ENCODE measurements at regions not wholly inside any gene's neighbourhood (a gene's known extent, or its start where the extent isn't known, plus 50 kb on each side); places are given as distances from the start of the nearest gene placed in this dataset.

- no peak for DNase-seq
These were observed 729.7 kb upstream of the ID2 start for GRCh38 chr2:7952046-7952745.

DNA sequence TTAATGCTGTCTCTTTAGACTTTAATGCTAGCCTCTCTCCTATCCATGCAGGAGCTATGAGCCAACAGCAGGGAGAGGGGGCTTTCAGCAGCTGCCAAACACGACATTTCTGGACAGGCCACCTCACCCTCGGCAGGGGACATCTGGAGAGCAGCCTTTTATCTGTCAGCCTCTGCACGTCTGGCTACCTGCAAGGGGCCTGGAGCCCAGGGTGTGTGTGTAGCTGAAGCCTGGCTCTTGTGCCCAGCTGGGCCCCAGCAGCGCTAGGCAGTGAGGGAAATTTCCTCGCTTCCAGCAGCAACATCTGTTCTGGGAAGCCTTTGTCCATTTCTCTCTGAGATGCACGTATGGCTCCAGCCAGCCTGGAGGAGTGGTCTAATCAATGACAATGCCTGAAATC is 728.7 kb upstream of the ID2 start:
- no peak for DNase-seq

GRCh38 chr2:7954234-7954633 is 727.6 kb upstream of the ID2 start:
- no peak for DNase-seq

GRCh38 chr2:7956126-7956689 is 725.6 kb upstream of the ID2 start:
- no peak for DNase-seq

GRCh38 chr2:7961550-7961949 is 720.3 kb upstream of the ID2 start:
- DNase-seq: no peak

DNA sequence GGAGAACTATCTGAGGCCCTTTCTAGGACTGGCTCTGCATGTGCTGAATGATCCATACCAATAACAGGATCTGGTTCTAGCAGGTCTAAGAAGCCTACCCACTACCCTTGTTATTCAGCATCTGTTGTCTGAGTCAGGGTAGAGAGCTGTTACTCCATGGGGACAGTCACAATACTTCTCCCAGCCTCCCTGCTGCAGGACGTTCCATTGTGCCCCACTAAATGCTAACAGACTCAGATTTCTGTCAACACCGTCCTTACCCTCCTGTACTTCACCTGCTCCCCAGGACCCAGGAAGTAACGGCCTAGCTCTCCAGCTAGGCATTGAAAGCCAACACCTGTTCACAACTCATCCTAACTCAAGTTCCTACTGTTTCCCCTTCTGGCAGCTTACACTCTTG is 719.7 kb upstream of the ID2 start:
- DNase-seq: no peak

DNA sequence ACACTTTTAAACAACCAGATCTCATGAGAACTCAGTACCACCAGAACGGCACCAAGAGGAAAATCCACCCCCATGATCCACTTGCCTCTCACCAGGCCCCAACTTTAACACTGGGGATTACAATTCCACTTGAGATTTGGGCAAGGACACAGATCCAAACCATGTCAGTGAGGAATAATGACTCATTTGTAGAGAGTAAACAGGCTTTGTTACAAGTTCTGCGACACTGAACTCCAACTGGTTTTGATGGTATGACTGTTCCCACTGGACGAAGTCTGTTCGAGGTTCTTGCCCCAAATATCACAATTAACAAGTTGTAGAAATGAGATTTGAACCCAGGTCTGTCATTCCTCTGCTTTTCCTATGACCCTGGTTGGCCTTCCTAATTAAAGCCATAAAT is 718.1 kb upstream of the ID2 start:
- no peak for DNase-seq

GRCh38 chr2:7966032-7966431 is 715.8 kb upstream of the ID2 start:
- no peak for DNase-seq

- DNase-seq: no peak
These were observed 714.0 kb upstream of the ID2 start for GRCh38 chr2:7967707-7968405.

DNA sequence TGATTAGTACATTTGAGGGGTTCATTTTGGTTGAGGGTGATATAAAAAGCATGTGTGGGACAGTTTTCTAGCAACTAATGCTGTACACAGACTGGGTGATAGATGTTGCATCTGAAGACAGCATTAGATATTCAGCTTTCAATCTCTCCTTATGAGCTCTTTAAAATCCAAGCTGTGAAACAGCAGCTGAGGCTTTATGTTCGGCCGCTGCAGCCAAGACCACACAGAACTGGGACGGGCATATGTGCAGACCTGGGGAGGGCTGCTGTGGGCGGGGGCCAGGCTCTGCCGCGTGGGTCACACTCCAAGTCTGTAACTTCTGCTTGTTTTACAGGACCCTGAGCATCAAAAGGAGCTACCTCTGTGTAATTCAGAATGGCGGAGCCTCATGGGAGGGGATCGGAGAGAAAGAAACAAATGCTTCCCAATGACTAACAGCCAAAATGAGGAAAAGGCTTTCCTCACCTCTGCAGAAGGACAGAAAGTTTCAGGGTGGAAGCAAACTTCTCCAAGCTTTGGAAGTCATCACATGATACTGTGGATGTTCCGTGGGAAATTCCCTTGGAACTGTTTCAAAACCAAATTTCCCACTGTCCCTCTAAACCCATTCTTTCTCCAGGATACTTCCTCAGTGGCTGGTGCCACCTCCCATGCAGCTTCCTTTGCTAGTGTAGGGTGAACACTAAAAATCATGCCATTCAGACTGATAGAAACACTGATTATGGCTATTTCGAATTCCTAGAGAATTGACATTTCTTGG is 711.9 kb upstream of the ID2 start:
- no peak for DNase-seq

DNA sequence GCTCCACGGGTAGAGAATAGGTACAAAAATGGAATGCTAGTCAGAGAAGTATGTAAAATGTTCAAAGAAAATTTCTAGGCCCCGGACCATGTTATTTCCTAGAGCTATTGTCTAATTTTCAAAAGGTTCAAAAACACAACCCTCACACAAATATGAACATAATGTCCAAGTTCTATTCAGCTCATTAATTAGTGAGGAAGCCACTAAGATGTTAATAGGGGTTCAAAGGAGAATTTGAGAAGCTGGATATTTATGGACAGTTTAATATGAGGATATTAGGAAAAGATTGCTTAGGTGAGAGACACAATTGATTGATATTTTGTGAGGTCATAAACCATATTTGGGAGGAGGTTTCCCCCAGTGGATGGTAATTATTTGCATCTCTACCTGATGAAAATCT is 710.6 kb upstream of the ID2 start:
- no peak for DNase-seq

- DNase-seq: no peak
These were observed 710.0 kb upstream of the ID2 start for GRCh38 chr2:7971841-7972240.

GRCh38 chr2:7972670-7973069 is 709.2 kb upstream of the ID2 start:
- DNase-seq: no peak

DNA sequence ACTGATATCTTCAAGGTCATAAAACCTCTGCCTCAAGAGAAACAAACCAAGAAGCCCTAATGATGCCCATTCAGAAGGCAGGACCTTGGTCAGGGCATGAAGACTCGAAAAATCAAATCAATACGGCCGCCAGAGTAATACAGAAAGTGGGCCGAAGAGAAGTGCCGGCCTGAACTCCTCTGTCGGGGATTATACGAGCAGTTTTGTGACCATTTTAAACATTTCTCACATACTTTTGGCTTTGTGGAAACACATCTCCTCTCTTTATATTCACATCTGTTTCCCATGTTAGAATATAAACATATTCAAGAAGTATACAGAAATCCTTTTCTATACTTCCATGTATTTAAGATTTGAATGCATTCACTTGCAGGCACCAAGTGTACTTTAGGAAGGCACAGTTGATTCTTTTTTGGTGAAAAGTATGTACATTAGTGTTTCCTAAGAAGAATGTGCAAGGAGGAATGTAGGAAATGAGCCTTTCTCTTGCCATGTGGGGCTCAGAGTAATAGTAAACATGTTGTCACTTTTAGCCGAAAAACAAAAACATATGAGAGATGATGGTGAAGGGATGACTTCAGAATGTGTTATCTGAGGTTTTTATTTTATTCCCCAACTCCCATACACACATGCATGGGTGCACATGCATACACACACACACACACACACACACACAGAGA is 707.9 kb upstream of the ID2 start:
- no peak for DNase-seq

DNA sequence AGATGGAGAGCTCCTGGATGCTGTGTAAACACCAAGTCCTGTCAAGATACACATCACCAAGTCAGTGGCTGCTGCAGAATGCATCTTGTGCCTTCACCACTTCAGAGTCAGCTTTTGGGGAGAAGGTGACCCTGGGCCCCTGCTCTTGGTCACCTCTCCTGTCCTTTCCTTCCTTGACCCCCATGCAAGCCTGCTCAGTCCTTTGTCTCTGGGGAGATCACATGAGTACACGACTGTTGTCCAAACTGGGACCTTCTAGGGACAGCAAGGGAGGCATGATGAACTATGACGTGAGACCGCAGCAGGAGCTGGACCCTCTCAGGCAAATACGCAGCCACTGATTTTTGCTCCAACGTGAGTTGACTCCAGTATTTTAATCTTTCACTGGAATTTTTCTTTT is 706.9 kb upstream of the ID2 start:
- DNase-seq: no peak

- DNase-seq: no peak
These were observed 705.6 kb upstream of the ID2 start for GRCh38 chr2:7976206-7976605.

GRCh38 chr2:7977981-7978380 is 703.9 kb upstream of the ID2 start:
- no peak for DNase-seq

DNA sequence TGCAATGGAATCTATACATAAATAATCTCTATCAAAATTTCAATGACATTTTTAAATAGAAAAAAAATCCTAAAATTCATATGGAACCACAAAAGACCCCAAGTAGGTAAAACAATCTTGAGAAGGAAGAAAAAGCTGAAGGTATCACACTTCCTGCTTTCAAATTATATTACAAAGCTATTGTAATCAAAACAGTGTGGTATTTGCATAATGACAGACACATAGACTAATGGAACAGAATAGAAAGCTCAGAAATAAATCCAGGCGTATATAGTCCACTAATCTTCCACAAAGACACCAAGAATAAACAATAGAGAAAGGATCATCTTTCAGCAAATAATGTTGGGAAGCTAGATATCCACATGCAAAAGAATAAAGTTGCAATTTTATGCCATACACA is 699.8 kb upstream of the ID2 start:
- no peak for DNase-seq

DNA sequence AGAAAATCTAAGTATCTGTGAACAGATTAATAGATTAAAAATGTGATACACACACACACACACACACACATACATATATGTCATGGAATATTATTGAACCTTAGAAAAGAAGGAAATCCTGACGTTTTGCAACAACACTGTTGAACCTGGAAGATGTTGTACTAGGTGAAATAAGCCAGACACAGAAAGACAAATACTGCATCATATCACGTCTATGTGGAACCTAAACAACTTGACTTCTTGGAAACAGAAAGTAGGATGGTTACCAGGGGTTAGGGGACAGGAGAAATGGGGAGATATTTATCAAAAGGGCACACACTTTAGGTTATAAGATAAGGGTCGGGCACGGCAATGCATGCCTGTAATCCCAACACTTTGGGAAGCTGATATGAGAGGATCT is 698.4 kb upstream of the ID2 start:
- DNase-seq: no peak

DNA sequence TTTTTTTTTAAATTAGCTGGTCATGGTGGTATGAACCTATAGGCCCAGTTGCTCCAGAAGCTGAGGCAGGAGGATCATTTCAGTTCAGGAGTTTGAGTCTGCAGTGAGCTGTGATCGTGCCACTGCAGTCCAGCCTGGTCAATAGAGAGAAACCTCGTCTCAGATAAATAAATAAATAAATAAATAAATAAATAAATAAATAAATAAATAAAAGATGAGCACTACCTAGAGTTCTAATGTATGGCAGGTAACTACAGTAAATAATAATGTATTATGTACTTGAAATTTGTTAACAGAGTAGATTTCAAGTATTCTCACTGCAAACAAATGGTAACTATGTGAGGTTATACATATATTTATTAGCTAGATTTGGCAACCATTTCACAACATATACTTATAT is 697.9 kb upstream of the ID2 start:
- no peak for DNase-seq

- no peak for DNase-seq
These were observed 697.0 kb upstream of the ID2 start for GRCh38 chr2:7984693-7985353.

DNA sequence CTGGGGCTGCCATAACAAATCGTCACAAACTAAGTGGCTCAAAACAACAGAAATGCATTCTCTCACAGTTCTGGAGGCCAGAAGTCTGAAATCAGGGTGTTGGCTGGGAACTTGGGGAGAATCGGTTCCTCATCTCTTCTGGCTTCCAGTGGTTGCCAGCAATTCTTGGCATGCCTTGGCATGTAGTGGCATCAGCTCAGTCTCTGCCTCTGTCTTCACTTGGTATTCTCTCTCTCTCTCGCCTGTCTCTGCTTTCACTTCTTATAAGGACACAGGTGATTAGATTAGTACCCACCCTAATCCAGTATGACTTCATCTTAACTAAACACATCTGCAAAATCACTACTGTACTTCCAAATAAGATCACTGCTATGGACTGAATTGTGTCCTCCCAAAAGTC is 695.4 kb upstream of the ID2 start:
- DNase-seq: no peak

DNA sequence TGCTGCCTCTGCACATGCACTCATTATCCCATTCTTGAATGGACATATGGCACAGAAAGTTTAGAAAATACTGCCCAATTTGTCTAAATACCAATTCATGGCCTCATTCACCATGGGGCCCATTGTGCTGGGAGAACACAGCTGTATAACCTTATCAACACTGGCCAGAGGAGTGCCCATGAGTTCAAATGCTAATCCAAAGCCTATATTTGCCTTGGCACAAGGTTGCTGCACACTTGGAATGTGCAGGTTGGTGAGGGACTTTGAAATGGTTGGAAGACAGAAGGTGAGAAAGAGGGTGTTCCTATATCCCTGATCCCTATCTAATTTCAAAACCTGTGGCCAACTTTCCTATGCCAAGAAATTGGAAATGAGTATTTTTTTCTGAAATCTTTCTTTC is 693.9 kb upstream of the ID2 start:
- DNase-seq: no peak
